ENCODE measurements at regions not wholly inside any gene's neighbourhood (a gene's known extent, or its start where the extent isn't known, plus 50 kb on each side); places are given as distances from the start of the nearest gene placed in this dataset.

DNA sequence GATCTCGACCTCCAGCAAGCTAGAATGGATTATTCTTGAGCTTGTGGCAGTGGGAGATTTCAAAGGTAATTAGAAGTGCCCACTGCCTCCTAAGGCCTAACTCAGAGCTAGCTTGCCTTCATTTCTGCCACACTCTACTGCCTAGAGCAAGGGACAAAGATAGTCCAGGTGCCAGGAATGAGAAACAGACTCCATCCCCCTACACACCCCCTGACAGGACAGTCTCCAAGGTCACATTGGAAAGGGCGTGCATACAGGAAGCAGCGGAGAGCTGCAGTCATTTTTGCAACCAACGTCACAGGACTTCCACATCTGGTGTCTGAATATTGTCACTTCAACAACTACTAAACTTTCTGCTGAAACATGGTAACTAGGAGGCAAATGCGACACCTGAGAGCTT, 101.0 kb upstream of the SH3BP4 start:
- DNase-seq (no peak), ATAC-seq (peak in 3 of 8 donors; percentile 29 to 65 (median 47))
- Histone ChIP-seq H3K4me1 (peaks cover 0 to 14% (median 0%) of the 10 kb centered on the region in 9 donors), H3K4me3 (no peak overlapping the region), H3K27ac (no peak overlapping the region), H3K27me3 (no peaks in the 10 kb centered on the region), H3K36me3 (no peaks in the 10 kb centered on the region), H3K9me3 (peaks cover 0 to 6% (median 0%) of the 10 kb centered on the region in 11 donors)
- intact Hi-C loops (cut with DNase I) = no loop called here
- TF ChIP-seq, protein P1, sequence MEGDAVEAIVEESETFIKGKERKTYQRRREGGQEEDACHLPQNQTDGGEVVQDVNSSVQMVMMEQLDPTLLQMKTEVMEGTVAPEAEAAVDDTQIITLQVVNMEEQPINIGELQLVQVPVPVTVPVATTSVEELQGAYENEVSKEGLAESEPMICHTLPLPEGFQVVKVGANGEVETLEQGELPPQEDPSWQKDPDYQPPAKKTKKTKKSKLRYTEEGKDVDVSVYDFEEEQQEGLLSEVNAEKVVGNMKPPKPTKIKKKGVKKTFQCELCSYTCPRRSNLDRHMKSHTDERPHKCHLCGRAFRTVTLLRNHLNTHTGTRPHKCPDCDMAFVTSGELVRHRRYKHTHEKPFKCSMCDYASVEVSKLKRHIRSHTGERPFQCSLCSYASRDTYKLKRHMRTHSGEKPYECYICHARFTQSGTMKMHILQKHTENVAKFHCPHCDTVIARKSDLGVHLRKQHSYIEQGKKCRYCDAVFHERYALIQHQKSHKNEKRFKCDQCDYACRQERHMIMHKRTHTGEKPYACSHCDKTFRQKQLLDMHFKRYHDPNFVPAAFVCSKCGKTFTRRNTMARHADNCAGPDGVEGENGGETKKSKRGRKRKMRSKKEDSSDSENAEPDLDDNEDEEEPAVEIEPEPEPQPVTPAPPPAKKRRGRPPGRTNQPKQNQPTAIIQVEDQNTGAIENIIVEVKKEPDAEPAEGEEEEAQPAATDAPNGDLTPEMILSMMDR (IDR thresholded peaks at IDR 0.05) = no peak
- 57 to 70% methylated on average over 5 of the region's 5 CpGs for WGBS, 2 donors

GRCh38 chr2:234849678-234850077, 102.1 kb upstream of the SH3BP4 start:
- Histone ChIP-seq H3K27ac (no peak overlapping the region), H3K4me1 (peaks cover 0 to 14% (median 0%) of the 10 kb centered on the region in 9 donors), H3K4me3 (no peak overlapping the region), H3K9me3 (no peaks in the 10 kb centered on the region), H3K36me3 (no peaks in the 10 kb centered on the region), H3K27me3 (no peaks in the 10 kb centered on the region)
- intact Hi-C loops (cut with DNase I) = no loop called here
- TF ChIP-seq, protein P1 (IDR thresholded peaks at IDR 0.05) = no peak
- DNase-seq = no peak
- ATAC-seq = no peak
- WGBS, 2 donors = 75 to 90% methylated on average over 4 of the region's 4 CpGs

- no peak overlapping the region for H3K4me3 ChIP-seq
- ATAC-seq (no peak), DNase-seq (no peak)
- no peaks in the 10 kb centered on the region for H3K9me3 ChIP-seq
- intact Hi-C loops (cut with DNase I) = no loop called here
- no peak overlapping the region for H3K27ac ChIP-seq
- H3K36me3 ChIP-seq = no peaks in the 10 kb centered on the region
- no peaks in the 10 kb centered on the region for H3K27me3 ChIP-seq
- H3K4me1 ChIP-seq = peaks cover 0 to 14% (median 0%) of the 10 kb centered on the region in 9 donors
- TF ChIP-seq, protein P1 (IDR thresholded peaks at IDR 0.05) = no peak
These were observed 103.2 kb upstream of the SH3BP4 start for GRCh38 chr2:234848578-234848977.

DNA sequence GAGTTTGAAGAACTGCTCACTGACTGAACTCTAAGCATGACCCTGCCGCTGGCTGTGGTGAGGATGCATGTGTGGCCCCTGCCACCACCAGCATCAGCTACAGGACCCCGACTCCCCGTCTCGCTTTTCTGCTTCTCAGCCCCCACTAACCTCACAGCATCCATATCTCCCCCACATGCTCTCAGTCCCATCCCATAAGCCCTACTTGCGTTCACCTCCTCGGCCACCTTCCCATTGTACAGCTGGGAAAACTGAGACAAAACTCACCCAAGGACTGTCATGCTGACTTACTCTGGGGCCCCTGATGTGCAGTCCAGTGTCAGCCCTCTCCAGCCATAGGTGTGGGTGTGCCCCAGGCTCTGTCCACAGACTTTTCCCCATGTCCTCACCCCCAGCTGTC, 104.2 kb upstream of the SH3BP4 start:
- Histone ChIP-seq H3K9me3 (no peaks in the 10 kb centered on the region), H3K36me3 (no peaks in the 10 kb centered on the region), H3K4me1 (peaks cover 0 to 14% (median 0%) of the 10 kb centered on the region in 9 donors), H3K27me3 (no peaks in the 10 kb centered on the region), H3K4me3 (no peak overlapping the region), H3K27ac (no peak overlapping the region)
- ATAC-seq (no peak), DNase-seq (no peak)
- intact Hi-C loops (cut with DNase I) = no loop called here
- 88 to 96% methylated on average over 6 of the region's 6 CpGs for WGBS, 2 donors
- TF ChIP-seq, protein P1 (IDR thresholded peaks at IDR 0.05) = no peak

GRCh38 chr2:234847364-234847635, 104.5 kb upstream of the SH3BP4 start:
- no peak overlapping the region for H3K27ac ChIP-seq
- intact Hi-C loops (cut with DNase I) = no loop called here
- DNase-seq = no peak
- TF ChIP-seq, protein P1 (IDR thresholded peaks at IDR 0.05) = no peak
- H3K27me3 ChIP-seq = no peaks in the 10 kb centered on the region
- no peaks in the 10 kb centered on the region for H3K36me3 ChIP-seq
- WGBS, 2 donors = 57 to 64% methylated on average over 6 of the region's 6 CpGs
- H3K4me1 ChIP-seq = peaks cover 0 to 14% (median 0%) of the 10 kb centered on the region in 9 donors
- no peak overlapping the region for H3K4me3 ChIP-seq
- H3K9me3 ChIP-seq = no peaks in the 10 kb centered on the region
- ATAC-seq = no peak

All from heart right ventricle (tissue), 16 donors.